Kidney epithelial cell (primary cell): ENCODE measurements at regions not wholly inside any gene's neighbourhood (a gene's known extent, or its start where the extent isn't known, plus 50 kb on each side); places are given as distances from the start of the nearest gene placed in this dataset.

ENCODE experiments used
- DNase-seq: peaks from one replicate; pipeline ENCODE4 v3.0.0-alpha.2; 2010; ENCODE audit warnings: low read depth
- H3K27me3 ChIP-seq: 2 replicates; pipeline ENCODE4 v1.6.0; 2011; ENCODE audit warnings: low read length; ENCODE audit not compliant: control insufficient read depth, insufficient read depth
- H3K36me3 ChIP-seq: 2 replicates; pipeline ENCODE4 v1.5.1; 2011; ENCODE audit warnings: low read length; ENCODE audit not compliant: control insufficient read depth, insufficient read depth
- H3K4me3 ChIP-seq: 2 replicates; pipeline ENCODE4 v1.5.1; 2011; ENCODE audit warnings: low read depth, mild to moderate bottlenecking, control low read depth, low read length
- CTCF ChIP-seq: IDR thresholded peaks from 2 replicates; pipeline ENCODE4 v1.5.1; 2011; ENCODE audit warnings: mild to moderate bottlenecking, moderate library complexity, low read length, control low read depth, inconsistent platforms; ENCODE audit not compliant: insufficient read depth, poor library complexity, severe bottlenecking

GRCh38 chr1:34346128-34346527, 169.4 kb downstream of the C1orf94 start:
- no peak for DNase-seq
- Histone ChIP-seq H3K27me3 (no peaks in the 10 kb centered on the region), H3K36me3 (no peaks in the 10 kb centered on the region), H3K4me3 (no peak overlapping the region)
- no peak for TF ChIP-seq CTCF

- Histone ChIP-seq H3K36me3 (no peaks in the 10 kb centered on the region), H3K27me3 (no peaks in the 10 kb centered on the region), H3K4me3 (no peak overlapping the region)
- DNase-seq, result no peak
- TF ChIP-seq CTCF, result no peak
Measured at GRCh38 chr1:34353409-34353808, 176.7 kb downstream of the C1orf94 start.

GRCh38 chr1:34354367-34354766, 177.7 kb downstream of the C1orf94 start:
- DNase-seq, result no peak
- no peak for TF ChIP-seq CTCF
- Histone ChIP-seq H3K4me3 (no peak overlapping the region), H3K27me3 (no peaks in the 10 kb centered on the region), H3K36me3 (no peaks in the 10 kb centered on the region)

GRCh38 chr1:34356853-34357252, 180.1 kb downstream of the C1orf94 start:
- no peak for TF ChIP-seq CTCF
- DNase-seq, result no peak

GRCh38 chr1:34358636-34359035, 181.9 kb downstream of the C1orf94 start:
- Histone ChIP-seq H3K36me3 (no peaks in the 10 kb centered on the region), H3K27me3 (no peaks in the 10 kb centered on the region), H3K4me3 (no peak overlapping the region)
- no peak for DNase-seq
- TF ChIP-seq CTCF, result no peak

More at GRCh38 chr1:34356853-34357252, 180.1 kb downstream of the C1orf94 start:
- Histone ChIP-seq H3K36me3 (no peaks in the 10 kb centered on the region), H3K27me3 (no peaks in the 10 kb centered on the region), H3K4me3 (no peak overlapping the region)

GRCh38 chr1:34359411-34359810, 182.7 kb downstream of the C1orf94 start:
- DNase-seq, result no peak
- H3K36me3 ChIP-seq, result no peaks in the 10 kb centered on the region
- TF ChIP-seq CTCF, result no peak
- no peak overlapping the region for H3K4me3 ChIP-seq
- no peaks in the 10 kb centered on the region for H3K27me3 ChIP-seq
